ENCODE measurements at regions not wholly inside any gene's neighbourhood (a gene's known extent, or its start where the extent isn't known, plus 50 kb on each side); places are given as distances from the start of the nearest gene placed in this dataset.
"Not testable (repeated sequence)": the region's sequence is repeated elsewhere in the genome, so short reads cannot be mapped to it uniquely, and the experiment has no call there.

DNA sequence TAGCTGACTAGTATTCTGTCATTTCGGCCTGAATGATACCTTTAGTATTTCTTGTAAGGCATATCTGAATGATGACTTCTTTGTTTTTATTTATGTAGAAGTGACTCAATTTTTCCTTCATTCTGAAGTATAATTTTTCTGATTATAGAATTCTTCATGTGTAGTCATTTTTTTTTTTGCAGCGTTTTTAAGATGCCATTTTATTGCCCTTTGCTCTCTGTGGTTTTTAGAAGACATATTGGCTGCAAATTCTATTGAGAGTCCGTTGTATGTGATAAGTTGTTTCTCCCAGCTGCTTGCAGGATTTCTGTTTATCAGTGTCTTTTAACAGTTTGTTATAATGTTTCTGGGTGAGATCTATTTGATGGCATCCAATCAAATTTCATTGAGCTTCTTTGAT, 1224.8 kb downstream of the JRKL start:
- DNase-seq = no peak

DNA sequence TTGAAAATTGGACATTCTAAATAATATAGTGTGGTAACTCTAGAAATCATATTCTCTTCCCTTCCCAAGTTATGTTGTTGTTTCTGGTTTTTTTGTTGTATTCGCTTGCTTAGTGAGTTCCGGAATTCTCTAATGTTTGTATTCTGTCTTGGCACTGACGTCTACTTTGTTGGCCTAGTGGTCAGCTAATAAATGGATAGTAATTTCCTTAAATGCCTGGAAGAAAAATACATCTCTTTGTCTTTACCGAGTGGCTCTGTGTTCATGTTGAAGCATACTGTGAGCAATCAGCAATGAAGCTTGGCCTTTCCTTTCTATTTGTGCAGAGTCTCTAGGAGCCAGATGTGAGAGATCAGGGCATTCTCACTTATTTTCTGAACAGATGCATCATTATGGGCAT, 1225.7 kb downstream of the JRKL start:
- no peak for DNase-seq

DNA sequence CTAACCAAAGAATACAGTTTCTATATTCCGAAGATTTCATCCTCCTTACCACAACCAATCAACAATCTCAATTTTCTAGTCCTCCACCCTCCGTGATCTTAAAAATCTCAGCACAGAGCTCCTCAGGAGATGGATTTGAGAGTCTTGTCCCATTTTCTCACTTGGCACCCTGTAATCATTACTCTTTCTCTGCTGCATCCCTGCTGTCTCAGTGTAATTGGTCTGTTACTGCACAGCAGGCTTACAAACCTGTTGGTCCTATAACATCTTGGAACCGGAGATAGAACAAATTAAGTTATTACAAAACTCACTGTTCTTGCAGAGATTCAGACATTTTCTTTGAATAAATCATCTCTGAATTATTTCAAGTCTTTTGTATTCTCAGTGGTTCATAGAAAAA, 1227.2 kb downstream of the JRKL start:
- no peak for DNase-seq

DNA sequence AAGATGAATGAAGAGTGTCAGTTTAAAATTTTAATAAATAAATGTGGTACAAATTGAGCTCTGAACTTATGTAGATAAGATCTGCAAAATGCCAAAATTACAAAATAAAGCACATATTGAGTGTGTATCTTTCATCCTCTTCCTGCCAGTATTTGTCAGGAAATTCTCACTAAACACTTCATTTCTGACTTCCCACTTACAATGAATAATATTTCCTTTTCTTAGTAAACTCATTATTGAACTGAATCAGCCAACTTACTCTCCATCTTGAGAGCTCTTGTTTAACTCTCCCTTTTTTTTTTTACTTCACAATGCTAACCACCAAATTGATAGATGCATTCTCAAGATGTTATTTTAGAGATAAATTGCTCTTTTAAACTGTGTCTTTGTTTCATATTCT, 1230.2 kb downstream of the JRKL start:
- DNase-seq = no peak

DNA sequence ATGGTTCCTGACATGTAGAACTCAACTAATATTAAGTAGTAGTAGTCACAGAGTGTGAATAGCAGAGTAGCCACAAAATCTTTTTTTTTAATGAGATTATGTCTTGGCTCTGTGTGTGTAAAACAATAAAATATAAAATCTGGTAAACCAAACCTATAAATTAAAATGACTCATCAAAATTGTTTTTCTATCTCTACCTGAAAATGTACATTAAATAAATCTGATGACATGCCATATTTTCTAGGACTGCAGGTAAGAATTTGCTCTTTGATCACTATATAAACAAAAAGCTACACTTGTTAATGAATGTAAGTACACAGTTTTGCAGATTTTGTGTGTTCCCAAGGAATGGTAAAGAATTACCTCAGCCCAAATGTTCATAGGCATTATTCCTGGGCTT, 1231.5 kb downstream of the JRKL start:
- no peak for DNase-seq

DNA sequence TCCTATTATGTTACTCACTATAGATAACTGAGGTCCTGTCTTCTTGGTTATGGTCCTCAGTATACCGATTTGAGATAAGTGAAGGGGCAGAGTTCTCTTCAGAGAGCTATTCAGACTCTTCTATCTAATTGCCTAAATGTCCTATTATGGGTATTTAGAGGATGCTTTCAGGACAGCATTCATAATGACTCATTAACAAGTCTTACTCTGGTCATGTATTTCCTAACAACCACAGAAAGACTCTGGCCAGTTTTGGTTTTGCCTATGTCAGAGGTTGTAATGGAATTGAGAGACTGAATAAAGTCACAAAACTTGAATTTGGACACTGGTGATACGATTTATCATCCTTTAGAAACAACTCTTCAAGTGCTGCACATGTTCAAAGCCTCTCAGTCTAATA, 1233.0 kb downstream of the JRKL start:
- DNase-seq = no peak

DNA sequence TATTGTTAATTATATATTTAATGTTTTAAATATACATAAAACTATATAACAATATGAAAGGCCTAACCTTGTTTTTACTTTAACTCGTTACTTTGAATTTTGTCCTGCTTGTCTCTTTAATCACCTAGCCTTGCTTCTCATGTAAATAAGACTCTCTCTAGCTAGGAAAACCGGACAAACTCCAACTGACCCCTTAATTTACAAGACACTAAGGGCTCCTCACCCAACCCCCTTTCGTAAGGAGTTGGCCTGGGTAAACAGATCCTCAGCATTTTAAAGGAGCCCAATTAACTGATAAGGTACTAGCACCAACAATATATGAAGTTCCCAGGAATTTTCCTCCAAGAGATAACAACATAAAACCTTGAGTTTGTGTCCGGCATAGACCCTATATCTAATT, 1246.9 kb downstream of the JRKL start:
- DNase-seq = not testable (repeated sequence)

DNA sequence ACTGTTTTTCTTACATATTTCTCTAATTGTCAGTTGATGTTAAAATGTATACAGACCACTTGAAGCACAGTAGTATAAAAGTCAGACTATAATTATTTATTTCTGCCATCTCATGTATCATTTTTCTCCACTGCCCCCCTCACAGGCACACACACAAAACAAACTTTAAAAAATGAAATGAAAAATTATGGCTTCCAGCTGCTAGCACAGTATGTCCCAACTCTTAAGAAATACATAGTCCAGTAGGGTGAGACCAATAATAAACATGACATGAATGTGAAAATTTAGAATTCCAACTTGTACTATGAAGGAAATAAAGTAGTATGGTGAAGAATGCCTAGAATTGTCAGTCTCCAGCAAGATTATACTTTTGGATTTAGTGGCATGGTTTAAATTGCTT, 1247.9 kb downstream of the JRKL start:
- no peak for DNase-seq

DNA sequence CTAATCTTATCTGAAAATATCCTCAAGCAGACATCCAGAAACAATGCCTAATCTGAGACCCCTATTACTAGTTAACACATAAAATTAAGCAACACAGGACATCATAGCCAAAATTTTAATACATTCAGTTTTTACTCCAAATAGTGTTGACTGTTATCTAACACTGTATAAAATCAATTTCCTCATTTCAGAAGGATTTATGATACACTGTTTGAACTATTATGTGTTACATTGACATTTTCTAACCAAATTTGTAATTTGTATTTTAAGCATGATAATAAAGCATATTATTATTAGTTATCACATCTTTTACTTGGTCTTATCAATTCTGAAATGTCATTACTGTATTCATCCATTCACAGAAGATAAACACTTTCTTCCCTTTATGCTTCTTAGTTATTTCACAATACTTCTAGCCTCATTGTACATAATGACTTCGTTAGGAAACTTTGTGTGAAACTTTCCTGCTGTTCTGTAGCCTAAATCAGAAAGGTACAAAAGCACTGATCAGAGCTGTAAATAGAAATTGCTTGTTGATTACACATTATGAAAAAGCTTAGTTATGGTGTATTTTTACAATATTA, 1248.9 kb downstream of the JRKL start:
- no peak for DNase-seq

DNA sequence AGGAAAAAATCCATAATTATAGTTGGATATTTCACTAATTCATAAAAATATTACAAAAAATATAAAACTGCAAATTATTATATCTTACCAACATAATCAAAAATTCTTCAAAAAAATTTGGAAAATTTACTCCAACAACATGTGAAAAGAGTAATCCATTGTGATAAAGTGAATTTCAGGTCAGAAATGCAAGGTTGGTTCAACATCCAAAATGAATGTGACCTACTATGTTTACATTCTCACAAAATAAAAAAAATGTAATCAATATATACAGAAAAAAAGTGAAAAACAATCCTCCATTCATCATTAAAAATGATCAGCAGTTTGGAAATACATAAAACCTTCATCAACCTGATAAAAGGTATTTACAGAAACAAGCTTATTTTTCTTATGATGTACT, 1252.2 kb downstream of the JRKL start:
- no peak for DNase-seq

DNA sequence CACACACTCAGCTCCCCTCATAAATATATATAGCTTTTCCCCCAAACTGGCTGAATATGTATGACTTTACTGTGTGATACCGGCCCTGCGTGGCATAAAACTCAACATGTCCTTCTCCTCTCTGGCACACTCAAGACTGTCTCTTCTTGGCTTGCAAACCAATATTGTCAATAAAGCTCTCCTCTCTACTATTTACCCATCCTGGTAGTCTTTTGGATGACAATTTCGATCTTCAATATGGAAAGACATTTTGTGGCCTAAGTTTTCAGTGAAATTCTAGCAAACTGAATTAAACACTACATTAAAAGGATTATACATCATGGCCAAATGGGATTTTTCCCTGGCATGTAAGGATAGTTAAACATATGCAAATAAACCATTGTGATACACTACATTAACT, 1255.9 kb downstream of the JRKL start:
- DNase-seq = no peak

DNA sequence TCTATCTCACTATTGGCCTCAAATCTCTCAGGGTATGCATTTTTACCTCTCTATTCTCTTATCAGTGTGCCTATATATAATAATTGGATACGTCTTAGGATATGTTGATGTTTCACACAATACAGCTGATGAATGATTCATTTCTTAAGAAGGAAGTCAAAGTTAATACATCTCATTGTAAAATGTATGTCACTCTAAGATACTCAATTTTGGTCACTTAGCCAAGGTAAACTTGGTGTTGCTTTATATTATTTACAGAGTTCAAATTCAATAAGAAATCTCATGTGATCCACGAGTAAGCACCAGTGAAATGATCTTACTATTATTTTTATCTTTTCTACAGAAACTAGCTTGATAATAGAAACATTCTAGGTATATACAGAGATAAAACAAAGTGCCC, 1266.5 kb downstream of the JRKL start:
- DNase-seq = no peak

DNA sequence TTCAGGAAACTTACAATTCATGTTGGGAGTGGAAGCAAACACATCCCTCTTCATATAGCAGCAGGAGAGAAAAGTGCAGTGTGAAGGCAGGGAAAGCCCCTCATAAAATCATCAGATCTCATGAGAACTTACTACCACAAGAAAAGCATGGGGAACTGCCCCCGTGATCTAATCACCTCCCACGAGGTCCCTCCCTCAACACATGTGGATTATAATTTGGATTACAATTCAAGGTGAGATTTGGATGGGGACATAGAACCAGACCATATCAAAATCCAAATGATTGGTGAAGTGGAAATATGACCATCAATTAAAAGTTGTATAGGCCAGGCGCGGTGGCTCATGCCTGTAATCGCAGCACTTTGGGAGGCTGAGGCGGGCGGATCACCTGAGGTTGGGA, 1268.0 kb downstream of the JRKL start:
- no peak for DNase-seq

DNA sequence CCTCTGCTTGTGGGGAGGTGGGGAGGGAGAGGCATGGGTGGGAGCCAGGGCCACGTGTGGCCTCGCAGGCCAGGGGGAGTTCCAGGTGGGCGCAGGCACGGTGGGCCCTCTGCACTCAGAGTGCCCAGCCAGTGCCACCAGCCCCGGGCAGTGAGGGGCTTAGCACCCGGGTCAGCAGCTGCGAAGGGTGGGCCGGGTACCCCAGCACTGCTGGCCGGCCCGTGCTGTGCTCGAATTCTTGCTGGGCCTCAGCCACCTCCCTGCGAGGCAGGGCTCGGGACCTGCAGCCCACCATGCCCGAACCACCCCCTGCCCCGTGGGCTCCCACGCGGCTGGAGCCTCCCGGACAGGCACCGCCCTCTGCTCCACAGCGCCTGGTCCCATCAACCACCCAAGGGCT, 1277.2 kb downstream of the JRKL start:
- DNase-seq = no peak

DNA sequence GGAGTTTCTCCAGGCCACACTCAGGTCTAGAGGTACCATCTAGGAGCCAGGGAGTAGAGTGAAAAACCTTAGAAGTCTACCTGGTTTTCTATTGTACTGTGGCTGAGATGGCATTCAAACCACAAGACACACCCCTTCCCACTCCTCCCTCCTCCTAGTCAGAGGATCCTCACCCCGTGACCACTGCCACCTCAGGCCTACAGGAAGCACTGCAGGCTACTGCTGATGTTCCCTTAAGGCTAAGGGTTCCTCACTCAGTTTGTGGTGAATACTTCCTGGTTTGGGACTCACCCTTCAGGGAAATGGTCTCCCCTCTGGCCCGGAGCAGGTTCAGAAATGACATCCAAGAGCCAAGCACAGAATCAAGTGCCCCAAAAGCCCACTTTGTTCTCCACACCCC, 1293.9 kb downstream of the JRKL start:
- no peak for DNase-seq

DNA sequence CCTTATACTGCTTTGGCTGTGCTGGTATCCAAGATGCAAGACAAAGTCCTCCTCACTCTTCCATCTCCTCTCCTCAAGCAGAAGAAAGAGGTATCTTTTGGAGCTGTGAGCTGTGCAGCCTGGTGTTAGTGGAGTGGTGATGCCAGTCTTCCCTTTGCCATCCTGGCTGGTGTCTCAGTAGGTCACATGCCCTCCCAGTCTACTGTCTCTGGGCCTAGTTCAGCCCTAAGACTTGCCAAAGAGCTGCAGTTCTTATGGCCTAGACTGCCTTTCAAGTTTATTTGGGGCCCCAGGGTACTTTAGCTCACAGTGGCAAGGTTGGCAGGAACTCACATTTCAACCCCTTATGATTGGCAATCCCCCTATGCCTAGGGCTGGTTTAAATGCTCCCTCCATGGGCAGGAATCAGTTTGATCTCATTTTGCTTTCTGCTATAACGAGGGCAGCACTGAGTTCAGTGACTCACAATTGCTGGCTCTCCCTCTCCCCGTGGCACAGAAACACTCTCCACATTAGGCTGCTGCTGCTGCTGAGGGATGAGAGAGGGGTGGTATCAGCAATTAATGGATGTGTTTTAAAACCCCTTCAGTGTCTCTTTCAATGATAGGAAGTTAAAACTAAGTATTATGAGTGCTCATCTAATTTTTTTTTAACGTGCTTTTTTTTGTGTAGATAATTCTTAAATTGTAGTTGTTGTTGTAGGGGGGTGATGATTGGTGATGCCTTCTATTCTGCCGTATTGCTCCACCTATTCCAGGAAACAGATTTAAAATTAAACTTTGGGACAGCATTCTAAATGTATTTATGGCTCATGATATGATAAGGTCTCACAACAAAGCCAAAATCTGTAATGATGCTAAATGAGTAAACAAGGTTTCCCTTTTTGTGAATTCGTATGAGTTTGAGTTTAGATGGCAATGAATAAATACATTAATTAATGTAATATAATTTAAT, 1295.0 kb downstream of the JRKL start:
- no peak for DNase-seq

DNA sequence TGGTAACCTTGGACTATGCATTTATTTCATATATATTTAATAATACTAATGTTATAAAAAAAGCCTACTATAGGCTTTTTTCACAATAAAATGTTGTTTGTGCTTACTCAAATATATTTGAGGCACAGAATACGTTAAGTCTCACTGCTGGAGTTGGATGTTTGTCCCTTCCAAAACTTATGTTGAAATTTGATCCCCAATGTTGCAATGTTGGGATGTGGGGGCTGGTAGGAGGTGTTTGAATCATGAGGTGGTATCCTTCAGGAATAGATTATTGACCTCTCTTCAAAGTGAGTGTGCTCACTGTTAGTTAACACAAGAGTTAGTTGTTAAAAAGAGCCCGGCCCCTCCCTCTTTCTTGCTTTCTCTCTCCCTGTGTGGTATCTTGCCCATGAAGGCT, 1295.9 kb downstream of the JRKL start:
- no peak for DNase-seq

DNA sequence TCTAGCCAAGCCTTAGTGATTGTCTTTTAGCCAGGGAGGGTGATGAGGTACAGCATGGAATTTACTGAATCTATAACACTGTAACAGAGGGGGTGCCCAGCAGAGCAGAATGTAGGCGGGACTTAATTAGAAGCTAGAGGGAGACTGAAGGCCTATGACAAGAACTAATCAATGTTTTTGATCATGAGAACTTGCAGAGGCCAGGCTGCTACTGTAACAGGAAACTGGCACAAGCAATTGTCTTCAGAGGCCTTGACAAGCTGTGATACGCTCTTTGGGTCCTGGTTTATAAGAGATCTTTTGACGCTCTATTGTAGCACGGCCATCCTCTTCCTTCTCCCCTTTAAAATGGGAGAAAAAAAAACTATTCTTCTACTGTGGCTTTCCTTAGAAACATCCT, 1297.3 kb downstream of the JRKL start:
- DNase-seq = no peak

DNA sequence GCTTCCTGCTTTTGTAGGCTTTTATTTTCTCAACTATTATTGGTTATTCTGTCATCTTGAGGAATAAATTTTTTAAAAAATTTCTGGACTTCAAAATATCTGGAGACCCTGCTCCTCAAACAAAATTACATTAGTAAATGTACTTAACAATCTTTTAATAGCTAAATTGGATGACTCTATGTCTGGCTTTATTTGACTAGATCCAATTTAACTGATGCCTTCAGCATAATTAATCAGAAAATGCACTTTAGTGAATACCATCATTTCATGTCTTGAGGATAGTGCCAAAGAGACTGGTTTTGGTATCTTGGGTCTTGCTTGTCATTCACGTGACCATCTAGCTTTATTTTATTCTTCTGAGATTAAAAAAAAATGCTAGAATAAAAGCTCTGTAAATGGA, 1301.2 kb downstream of the JRKL start:
- DNase-seq = no peak

DNA sequence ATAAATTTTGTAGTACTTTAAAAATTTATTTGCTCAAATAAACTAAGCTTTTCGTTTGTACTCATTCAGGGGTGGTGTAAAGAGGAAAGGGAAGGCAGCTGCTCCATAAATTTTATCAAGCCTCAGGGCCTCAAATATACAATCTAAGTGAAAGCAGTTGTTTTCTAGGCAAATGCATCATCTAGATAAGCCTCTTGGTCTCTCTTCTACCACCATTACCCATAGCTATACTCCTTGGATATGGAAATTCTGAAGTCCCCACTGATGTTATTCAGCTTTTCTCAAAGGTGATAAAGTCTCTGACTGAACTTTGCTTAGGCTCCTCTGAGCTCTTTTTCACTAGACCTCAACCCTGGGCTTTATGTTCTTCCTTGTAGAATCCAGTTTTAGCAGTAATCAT, 1313.1 kb downstream of the JRKL start:
- DNase-seq = no peak

DNA sequence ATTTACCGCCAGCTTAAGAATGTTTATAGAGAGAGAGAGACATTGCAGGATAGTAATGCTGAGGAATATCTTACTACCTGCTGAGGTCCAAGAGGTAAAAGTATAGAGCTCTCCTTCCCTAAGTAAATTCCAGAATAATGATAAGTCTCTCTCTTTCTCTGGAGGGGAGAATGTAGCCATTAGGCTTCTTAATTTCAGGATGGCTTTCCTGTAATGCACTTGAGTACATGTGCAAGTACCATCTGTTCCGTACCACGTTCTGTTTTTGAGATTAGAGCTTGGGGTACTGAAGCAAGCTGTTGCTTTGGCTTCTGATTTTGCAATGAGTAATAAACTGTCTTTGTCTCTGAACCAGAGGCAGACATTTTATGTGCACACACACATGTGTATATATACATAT, 1314.0 kb downstream of the JRKL start:
- DNase-seq = no peak

DNA sequence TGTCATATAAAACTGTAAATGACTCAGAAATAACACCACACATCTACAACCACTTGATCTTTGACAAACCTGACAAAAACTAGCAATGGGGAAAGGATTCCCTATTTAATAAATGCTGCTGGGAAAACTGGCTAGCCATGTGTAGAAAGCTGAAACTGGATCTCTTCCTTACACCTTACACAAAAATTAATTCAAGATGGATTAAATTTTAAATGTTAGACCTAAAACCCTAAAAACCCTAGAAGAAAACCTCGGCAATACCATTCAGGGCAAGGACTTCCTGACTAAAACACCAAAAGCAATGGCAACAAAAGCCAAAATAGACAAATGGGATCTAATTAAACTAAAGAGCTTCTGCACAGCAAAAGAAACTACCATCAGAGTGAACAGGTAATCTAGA, 1315.3 kb upstream of the CNTN5 start:
- not testable (repeated sequence) for DNase-seq

DNA sequence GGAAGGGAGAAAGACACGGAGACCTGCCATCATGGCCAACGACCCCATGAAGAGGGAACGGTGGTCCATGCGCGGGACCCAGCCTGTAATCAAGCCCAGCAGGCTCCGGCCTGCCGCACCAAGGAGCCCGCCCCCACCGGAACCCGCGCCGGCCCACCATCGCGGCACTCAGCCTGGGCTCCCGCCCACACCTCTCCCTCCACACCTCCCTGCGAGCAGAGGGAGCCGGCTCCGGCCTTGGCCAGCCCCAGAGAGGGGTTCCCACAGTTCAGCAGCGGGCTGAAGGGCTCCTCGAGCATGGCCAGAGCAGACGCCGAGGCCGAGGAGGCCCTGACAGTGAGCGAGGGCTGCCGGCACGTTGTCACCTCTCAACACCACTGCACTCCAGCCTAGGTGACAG, 1302.8 kb upstream of the CNTN5 start:
- no peak for DNase-seq

DNA sequence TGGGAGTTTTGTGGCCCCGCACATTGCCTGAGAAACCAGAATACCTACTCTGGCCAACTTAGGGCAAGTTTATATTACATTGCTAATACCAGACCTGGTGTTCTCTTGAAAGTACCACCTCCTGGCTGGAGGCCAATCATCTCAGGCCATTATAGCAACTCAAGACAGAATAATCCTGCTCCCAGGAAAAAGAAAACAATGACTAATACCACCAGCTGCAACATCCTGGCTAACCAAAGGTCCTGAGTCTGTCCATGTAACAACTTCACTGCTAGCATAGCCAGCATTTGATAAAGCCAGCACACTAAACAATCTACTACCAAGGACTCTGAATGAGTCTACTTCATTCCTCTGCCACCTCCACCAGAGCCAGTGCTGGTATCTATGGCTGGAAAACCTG, 1298.7 kb upstream of the CNTN5 start:
- no peak for DNase-seq

DNA sequence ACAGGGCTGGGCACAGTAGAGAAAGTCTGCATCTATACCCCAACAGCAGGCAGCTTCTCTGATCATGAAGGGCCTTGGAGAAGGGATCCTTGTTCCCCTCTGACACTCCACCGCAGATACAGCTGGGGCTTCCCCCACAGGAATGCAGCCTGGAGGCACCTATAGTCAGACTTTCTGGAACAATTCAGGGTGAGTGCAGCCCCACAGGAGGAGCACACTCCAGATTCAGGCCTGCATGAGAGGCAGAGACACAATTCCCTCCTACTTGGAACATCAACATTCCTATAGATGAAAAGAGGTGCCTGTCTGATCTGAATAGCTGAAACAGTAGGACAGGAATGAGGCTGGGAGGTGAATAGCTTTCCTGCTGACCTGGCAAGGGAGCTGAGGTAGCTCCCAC, 1298.0 kb upstream of the CNTN5 start:
- no peak for DNase-seq

All from KG1 (cell line).